OCI-LY3 (cell line): ENCODE measurements at regions not wholly inside any gene's neighbourhood (a gene's known extent, or its start where the extent isn't known, plus 50 kb on each side); places are given as distances from the start of the nearest gene placed in this dataset.

Experiments used
- H2AFZ ChIP-seq: fragments of 200-600, 300-600 bp; shearing (Covaris generic); 2 replicates; pipeline ENCODE4 v1.6.0; 2014; ENCODE audit warnings: antibody characterized with exemption, low read depth, low read length
- H3K27ac ChIP-seq: fragments of 200-600, 300-600 bp; sonication (generic); 2 replicates; pipeline ENCODE4 v1.5.1; 2014; ENCODE audit warnings: mild to moderate bottlenecking, low read length, moderate library complexity, mixed read lengths
- H3K27me3 ChIP-seq: fragments of 200-600, 300-600 bp; sonication (generic); 2 replicates; pipeline ENCODE4 v1.6.1; 2014; ENCODE audit warnings: low read depth, low read length, mixed read lengths
- H3K36me3 ChIP-seq: fragments of 200-600, 300-600 bp; sonication (generic); replicated peaks from 2 replicates; pipeline ENCODE3; 2014; ENCODE audit warnings: low read depth, low read length, mixed read lengths
- H3K4me1 ChIP-seq: fragments of 300-600, 200-600 bp; sonication (generic); 2 replicates; pipeline ENCODE4 v1.6.1; 2014; ENCODE audit warnings: low read length, mixed read lengths
- H3K4me2 ChIP-seq: fragments of 200-600, 300-600 bp; sonication (generic); 2 replicates; pipeline ENCODE4 v1.6.1; 2014; ENCODE audit warnings: low read length, mixed read lengths
- H3K4me3 ChIP-seq: fragments of 300-600, 200-600 bp; sonication (generic); 2 replicates; pipeline ENCODE4 v1.5.1; 2014; ENCODE audit warnings: antibody characterized with exemption, mild to moderate bottlenecking, low read length, moderate library complexity
- H3K79me2 ChIP-seq: fragments of 300-600, 200-600 bp; shearing (Covaris generic); 2 replicates; pipeline ENCODE4 v1.6.1; 2014; ENCODE audit warnings: mild to moderate bottlenecking, low read length, mixed read lengths
- H3K9ac ChIP-seq: fragments of 300-600, 200-600 bp; shearing (Covaris generic); 2 replicates; pipeline ENCODE4 v1.6.0; 2014; ENCODE audit warnings: mild to moderate bottlenecking, low read length, moderate library complexity
- H3K9me3 ChIP-seq: fragments of 200-600, 300-600 bp; shearing (Covaris generic); 2 replicates; pipeline ENCODE4 v1.6.1; 2014; ENCODE audit warnings: low read length, mixed read lengths; ENCODE audit not compliant: insufficient read depth
- H4K20me1 ChIP-seq: fragments of 200-600, 300-600 bp; sonication (generic); 2 replicates; pipeline ENCODE4 v1.6.1; 2016; ENCODE audit warnings: low read length, mixed read lengths; ENCODE audit not compliant: insufficient read depth
- CTCF ChIP-seq: fragments of 200-600, 300-600 bp; sonication (generic); IDR thresholded peaks from 2 replicates; pipeline ENCODE4 v1.5.1; 2014; ENCODE audit warnings: antibody characterized with exemption, low read length, low read depth
- EZH2phosphoT487 ChIP-seq: fragments of 200-600 bp; shearing (Covaris generic); IDR thresholded peaks from 2 replicates; pipeline ENCODE4 v1.6.1; 2018; ENCODE audit warnings: antibody characterized with exemption, mixed run types, low read depth

- no peak overlapping the region for H2AFZ ChIP-seq
- no peak overlapping the region for H3K27ac ChIP-seq
- no peak for TF ChIP-seq EZH2phosphoT487
- no peak for TF ChIP-seq CTCF
- H3K4me2 ChIP-seq: no peak overlapping the region
- no peaks in the 10 kb centered on the region for H4K20me1 ChIP-seq
- H3K4me3 ChIP-seq: no peak overlapping the region
- H3K27me3 ChIP-seq: 0 out of 2 replicates have a peak, but pooled peaks cover 3% of the 10 kb centered on the region
- no peaks in the 10 kb centered on the region for H3K9me3 ChIP-seq
- no peak overlapping the region for H3K9ac ChIP-seq
- no peaks in the 10 kb centered on the region for H3K79me2 ChIP-seq
- H3K4me1 ChIP-seq: 0 out of 2 replicates have a peak, but pooled peaks cover 6% of the 10 kb centered on the region
- no peaks in the 10 kb centered on the region for H3K36me3 ChIP-seq
Observed at GRCh38 chr12:89023936-89024335, 328.4 kb downstream of the DUSP6 start.

DNA sequence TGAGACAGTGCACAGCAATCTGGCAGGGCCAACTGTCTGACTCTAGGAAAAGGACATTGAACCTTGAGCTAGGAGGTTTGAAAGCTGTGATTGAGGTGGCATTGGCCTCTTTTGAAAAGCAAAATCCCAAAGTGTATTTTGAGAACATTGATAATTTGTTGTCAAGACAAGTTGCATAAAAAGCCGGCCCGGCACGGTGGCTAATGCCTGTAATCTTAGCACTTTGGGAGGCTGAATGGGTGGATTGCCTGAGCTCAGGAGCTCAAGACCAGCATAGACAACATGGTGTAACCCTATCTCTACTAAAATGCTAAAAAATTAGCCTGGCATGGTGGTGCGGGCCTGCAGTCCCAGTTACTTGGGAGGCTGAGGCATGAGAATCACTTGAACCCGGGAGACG is 331.6 kb downstream of the DUSP6 start:
- peaks cover 15% of the 10 kb centered on the region for H3K4me1 ChIP-seq
- H3K27me3 ChIP-seq: 0 out of 2 replicates have a peak, but pooled peaks cover 2% of the 10 kb centered on the region
- no peak overlapping the region for H2AFZ ChIP-seq
- no peak overlapping the region for H3K4me3 ChIP-seq
- no peaks in the 10 kb centered on the region for H3K36me3 ChIP-seq
- H3K27ac ChIP-seq: no peak overlapping the region
- H3K9me3 ChIP-seq: no peaks in the 10 kb centered on the region
- TF ChIP-seq CTCF (no peak), EZH2phosphoT487 (no peak)
- H3K79me2 ChIP-seq: no peaks in the 10 kb centered on the region
- no peaks in the 10 kb centered on the region for H4K20me1 ChIP-seq
- H3K9ac ChIP-seq: no peak overlapping the region
- no peak overlapping the region for H3K4me2 ChIP-seq

GRCh38 chr12:89020121-89020480 is 332.2 kb downstream of the DUSP6 start:
- Histone ChIP-seq H3K4me1 (peaks cover 15% of the 10 kb centered on the region), H3K27me3 (no peaks in the 10 kb centered on the region), H3K36me3 (no peaks in the 10 kb centered on the region), H3K9ac (no peak overlapping the region), H3K9me3 (no peaks in the 10 kb centered on the region), H3K4me2 (peak overlapping the region; percentile 71), H2AFZ (peak overlapping the region; percentile 87; the same call in 1 of the 2 replicates), H3K4me3 (no peak overlapping the region; the same call in 1 of the 2 replicates), H3K27ac (no peak overlapping the region), H4K20me1 (no peaks in the 10 kb centered on the region), H3K79me2 (no peaks in the 10 kb centered on the region)
- no peak for TF ChIP-seq EZH2phosphoT487
- TF ChIP-seq CTCF: no peak

- no peaks in the 10 kb centered on the region for H3K79me2 ChIP-seq
- H3K4me1 ChIP-seq: peaks cover 15% of the 10 kb centered on the region
- H3K36me3 ChIP-seq: no peaks in the 10 kb centered on the region
- no peaks in the 10 kb centered on the region for H3K9me3 ChIP-seq
- no peaks in the 10 kb centered on the region for H3K27me3 ChIP-seq
- peak; percentile 91 for TF ChIP-seq CTCF
- TF ChIP-seq EZH2phosphoT487: no peak
- H3K9ac ChIP-seq: peak overlapping the region; percentile 31
- H3K4me3 ChIP-seq: peak overlapping the region; percentile 76
- no peak overlapping the region for H3K27ac ChIP-seq
- peak overlapping the region; percentile 87 for H2AFZ ChIP-seq
- H3K4me2 ChIP-seq: peak overlapping the region; percentile 71
- no peaks in the 10 kb centered on the region for H4K20me1 ChIP-seq
Observed at GRCh38 chr12:89019439-89020120, 332.7 kb downstream of the DUSP6 start.
